IMR-90 (cell line): ENCODE measurements at regions not wholly inside any gene's neighbourhood (a gene's known extent, or its start where the extent isn't known, plus 50 kb on each side); places are given as distances from the start of the nearest gene placed in this dataset.

Source experiments
- ATAC-seq: fragments of 200-7000 bp; cut with Tn5 transposase; 2 replicates; pipeline ENCODE4 v1.9.1; 2020; ENCODE audit warnings: low read depth, mild to moderate bottlenecking, moderate library complexity
- BruUV-seq: library from RNA; stranded (reverse); fragments of 400-500 nt; replicated peaks from 2 replicates; lab custom pipeline; 2021; lab: Mats Ljungman, UMichigan
- CTCF ChIA-PET: fragments of 300-600 bp; formaldehyde crosslinking; extraction: SDS; loops from one replicate; lab custom pipeline; 2021; ENCODE audit warnings: antibody characterized with exemption; lab: Yijun Ruan, JAX
- POLR2A ChIA-PET: fragments of 300-600 bp; sonication (Branson Sonifier 250); formaldehyde crosslinking; loops from one replicate; lab custom pipeline; 2022; ENCODE audit warnings: antibody characterized with exemption; ENCODE audit not compliant: unreplicated experiment; lab: Charles Lee
- DNase-seq: peaks from one replicate; pipeline ENCODE4 v3.0.0; 2013
- H2AFZ ChIP-seq: replicated peaks from 2 replicates; pipeline ENCODE3; 2013; ENCODE audit warnings: low read length, mild to moderate bottlenecking; ENCODE audit not compliant: poor library complexity
- H2AK5ac ChIP-seq: 2 replicates; pipeline ENCODE4 v1.6.1; 2013; ENCODE audit warnings: low read depth, low read length, inconsistent platforms
- H2AK9ac ChIP-seq: replicated peaks from 2 replicates; pipeline ENCODE3; 2013; ENCODE audit warnings: mild to moderate bottlenecking, low read depth, low read length, moderate library complexity; ENCODE audit not compliant: poor library complexity
- H2BK120ac ChIP-seq: 2 replicates; pipeline ENCODE4 v1.6.1; 2013; ENCODE audit warnings: low read depth, low read length, inconsistent platforms
- H2BK15ac ChIP-seq: 3 replicates; pipeline ENCODE4 v1.6.1; 2013; ENCODE audit warnings: low read depth, low read length, inconsistent platforms
- H2BK20ac ChIP-seq: 2 replicates; pipeline ENCODE4 v1.6.1; 2013; ENCODE audit warnings: low read depth, mild to moderate bottlenecking, inconsistent platforms, low read length, moderate library complexity
- H2BK5ac ChIP-seq: 2 replicates; pipeline ENCODE4 v1.6.1; 2013; ENCODE audit warnings: mild to moderate bottlenecking, low read depth, low read length, inconsistent platforms; ENCODE audit not compliant: poor library complexity, severe bottlenecking
- H3K14ac ChIP-seq: replicated peaks from 2 replicates; pipeline ENCODE4 v1.6.1; 2013; ENCODE audit warnings: low read depth, low read length, inconsistent platforms
- H3K18ac ChIP-seq: 2 replicates; pipeline ENCODE4 v1.6.1; 2013; ENCODE audit warnings: low read depth, low read length, control low read depth
- H3K23ac ChIP-seq: 2 replicates; pipeline ENCODE4 v1.6.1; 2013; ENCODE audit warnings: low read depth, low read length, inconsistent platforms
- H3K27ac ChIP-seq: 2 replicates; pipeline ENCODE4 v1.5.1; 2013; ENCODE audit warnings: mild to moderate bottlenecking, control low read depth, low read length; ENCODE audit not compliant: insufficient read depth
- H3K27me3 ChIP-seq: 2 replicates; pipeline ENCODE4 v1.6.1; 2013; ENCODE audit warnings: low read length; ENCODE audit not compliant: control insufficient read depth, insufficient read depth
- H3K36me3 ChIP-seq: 2 replicates; pipeline ENCODE4 v1.6.1; 2013; ENCODE audit warnings: low read length, mixed read lengths; ENCODE audit not compliant: control insufficient read depth, insufficient read depth
- H3K4ac ChIP-seq: 2 replicates; pipeline ENCODE4 v1.6.1; 2013; ENCODE audit warnings: low read depth, low read length, inconsistent platforms
- H3K4me1 ChIP-seq: 2 replicates; pipeline ENCODE4 v1.6.1; 2013; ENCODE audit warnings: low read length, mixed read lengths; ENCODE audit not compliant: control insufficient read depth, insufficient read depth
- H3K4me2 ChIP-seq: 2 replicates; pipeline ENCODE4 v1.6.1; 2013; ENCODE audit warnings: low read depth, mild to moderate bottlenecking, control low read depth, low read length, moderate library complexity
- H3K4me3 ChIP-seq: 2 replicates; pipeline ENCODE4 v1.5.1; 2013; ENCODE audit warnings: low read depth, mild to moderate bottlenecking, control low read depth, low read length, moderate library complexity; ENCODE audit not compliant: insufficient read depth
- H3K56ac ChIP-seq: 2 replicates; pipeline ENCODE4 v1.6.1; 2013; ENCODE audit warnings: low read length, inconsistent platforms; ENCODE audit not compliant: insufficient read depth; ENCODE audit errors: extremely low read depth
- H3K79me1 ChIP-seq, 2 experiments: 2 replicates each; pipeline ENCODE4 v1.6.1; 2013; ENCODE audit warnings: low read length in 2 of 2, inconsistent platforms in 1 of 2, low read depth in 1 of 2
- H3K9ac ChIP-seq: 2 replicates; pipeline ENCODE4 v1.6.1; 2013; ENCODE audit warnings: low read depth, low read length, control low read depth
- H3K9me1 ChIP-seq: 2 replicates; pipeline ENCODE4 v1.6.1; 2013; ENCODE audit warnings: low read length, inconsistent platforms; ENCODE audit not compliant: insufficient read depth
- H3K9me3 ChIP-seq: 2 replicates; pipeline ENCODE4 v1.6.1; 2013; ENCODE audit warnings: low read length; ENCODE audit not compliant: control insufficient read depth, insufficient read depth
- H4K20me1 ChIP-seq: 2 replicates; pipeline ENCODE4 v1.6.1; 2013; ENCODE audit warnings: low read length, inconsistent platforms; ENCODE audit not compliant: insufficient read depth
- H4K5ac ChIP-seq: 2 replicates; pipeline ENCODE4 v1.6.1; 2013; ENCODE audit warnings: mild to moderate bottlenecking, low read depth, low read length, control low read depth
- H4K8ac ChIP-seq, 2 experiments: 2 replicates each; pipeline ENCODE4 v1.6.1; 2013; ENCODE audit warnings: low read depth in 2 of 2, low read length in 2 of 2, control low read depth in 1 of 2, inconsistent platforms in 1 of 2
- H4K91ac ChIP-seq: 2 replicates; pipeline ENCODE4 v1.6.1; 2013; ENCODE audit warnings: low read depth, low read length, inconsistent platforms; ENCODE audit not compliant: insufficient read depth
- BHLHE40 ChIP-seq: fragments of 150-350 bp; IDR thresholded peaks from 2 replicates; pipeline ENCODE4 v1.6.1; 2016; ENCODE audit warnings: mild to moderate bottlenecking, low read depth, low read length
- CHD1 ChIP-seq: IDR thresholded peaks from 2 replicates; pipeline ENCODE4 v1.6.1; 2012; ENCODE audit warnings: low read depth, low read length, improper control_type of control experiment
- FOS ChIP-seq: fragments of 150-350 bp; IDR thresholded peaks from 2 replicates; pipeline ENCODE4 v1.6.1; 2016; ENCODE audit warnings: low read depth, low read length
- MAFK ChIP-seq: IDR thresholded peaks from 2 replicates; pipeline ENCODE4 v1.6.1; 2012; ENCODE audit warnings: low read depth, low read length, improper control_type of control experiment
- MAZ ChIP-seq: IDR thresholded peaks from 2 replicates; pipeline ENCODE4 v1.6.1; 2012; ENCODE audit warnings: low read depth, mild to moderate bottlenecking, low read length, improper control_type of control experiment, moderate library complexity, borderline replicate concordance
- MXI1 ChIP-seq: IDR thresholded peaks from 2 replicates; pipeline ENCODE4 v1.6.1; 2012; ENCODE audit warnings: low read depth, mild to moderate bottlenecking, low read length, moderate library complexity, borderline replicate concordance
- NFE2L2 ChIP-seq: fragments of 150-350 bp; IDR thresholded peaks from 2 replicates; pipeline ENCODE4 v1.6.1; 2016; ENCODE audit warnings: low read depth, mild to moderate bottlenecking, low read length
- POLR2A ChIP-seq: IDR thresholded peaks from 2 replicates; pipeline ENCODE4 v1.6.1; 2012; ENCODE audit warnings: mild to moderate bottlenecking, low read depth, low read length
- RAD21 ChIP-seq: IDR thresholded peaks from 2 replicates; pipeline ENCODE4 v1.6.1; 2012; ENCODE audit warnings: low read length, improper control_type of control experiment
- RCOR1 ChIP-seq: IDR thresholded peaks from 2 replicates; pipeline ENCODE4 v1.6.1; 2012; ENCODE audit warnings: mild to moderate bottlenecking, low read length, improper control_type of control experiment; ENCODE audit not compliant: insufficient replicate concordance
- RFX5 ChIP-seq: IDR thresholded peaks from 2 replicates; pipeline ENCODE4 v1.8.0; 2012; ENCODE audit warnings: low read depth, mild to moderate bottlenecking, low read length, moderate library complexity
- SMC3 ChIP-seq: fragments of 150-350 bp; IDR thresholded peaks from 2 replicates; pipeline ENCODE4 v1.6.1; 2016; ENCODE audit warnings: low read depth, mild to moderate bottlenecking, antibody characterized with exemption, low read length, moderate library complexity
- WGBS, 2 experiments: methylation state at CpG; one replicate each; pipeline versions ENCODE4 v1.1.5 to v1.1.7; 2013; ENCODE audit warnings: missing lambda C conversion rate in 2 of 2; ENCODE audit not compliant: insufficient read length in 1 of 2; ENCODE audit errors: extremely low coverage in 2 of 2; 5-methylcytosine and 5-hydroxymethylcytosine counted together
- dilution Hi-C: fragments of 300-500 bp; cut with HindIII; formaldehyde crosslinking; loops from one replicate; pipeline ENCODE4 v1.14.3; 2018; ENCODE audit warnings: low sequenced_read_pairs; ENCODE audit not compliant: unreplicated experiment
- in situ Hi-C: fragments of 300-500 bp; cut with MboI; formaldehyde crosslinking; loops from 3 replicates; pipeline ENCODE4 v1.14.3; 2019; ENCODE audit warnings: low sequenced_read_pairs, inconsistent platforms, mixed read lengths
- intact Hi-C: fragments of 100-400 bp; cut with micrococcal nuclease; formaldehyde crosslinking; loops from 2 replicates; pipeline ENCODE4 v1.10.0; 2022
- TF ChIP-seq, protein P1 (sequence below): fragments of 150-350 bp; IDR thresholded peaks from 2 replicates; pipeline ENCODE4 v1.6.1; 2017; ENCODE audit warnings: mild to moderate bottlenecking, antibody characterized with exemption, low read length, low read depth
- TF ChIP-seq, protein P2 (sequence below): conservative IDR thresholded peaks from 2 replicates; pipeline ENCODE4 v1.5.1; 2012; ENCODE audit warnings: mild to moderate bottlenecking, low read depth, low read length, improper control_type of control experiment
- TF ChIP-seq, protein P3 (sequence below): fragments of 150-350 bp; IDR thresholded peaks from 2 replicates; pipeline ENCODE4 v1.6.1; 2016; ENCODE audit warnings: low read depth, mild to moderate bottlenecking, low read length, moderate library complexity, borderline replicate concordance

DNA sequence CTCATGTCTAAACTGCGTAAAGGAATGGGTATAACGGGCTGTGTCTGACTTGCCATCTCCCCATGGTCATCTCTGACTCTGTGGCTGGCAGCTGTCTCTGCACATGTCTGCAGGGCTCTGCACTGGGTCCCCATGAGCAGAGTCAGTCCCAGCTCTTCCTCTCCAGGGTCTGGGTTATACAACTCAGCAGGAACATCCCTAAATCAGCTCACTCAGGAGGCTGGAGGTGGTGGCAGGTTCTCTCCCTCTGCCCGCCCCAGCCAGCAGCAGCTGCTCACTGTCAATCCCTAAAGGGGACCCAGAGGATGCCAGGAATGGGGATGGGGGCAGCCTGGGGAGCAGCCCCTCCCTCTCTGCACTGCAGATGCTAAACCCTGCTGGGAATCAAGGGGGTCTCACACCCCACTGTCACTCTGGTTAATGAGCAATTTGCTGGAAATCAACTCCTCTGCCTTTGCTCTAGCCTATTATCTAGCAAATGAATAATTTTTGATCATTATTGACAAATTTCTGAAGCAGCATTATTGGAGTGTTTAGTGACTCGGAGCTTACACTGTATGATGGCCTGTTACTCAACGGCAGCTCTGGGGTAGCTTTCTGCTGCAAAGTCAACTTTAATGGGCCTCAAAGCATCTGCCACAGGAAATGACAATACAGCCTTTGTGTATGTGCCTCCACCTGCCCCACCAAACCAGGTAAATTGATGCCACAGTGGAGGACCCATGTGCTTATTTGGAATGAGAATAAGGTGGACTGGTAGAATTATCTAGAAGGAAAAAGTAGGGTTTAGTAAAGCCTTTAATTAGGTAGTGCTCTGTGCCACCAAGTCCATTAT is 55.7 kb upstream of the SHANK2 start:
- no peak overlapping the region for H2BK20ac ChIP-seq
- no peaks in the 10 kb centered on the region for H4K20me1 ChIP-seq
- H2AFZ ChIP-seq: no peak overlapping the region
- WGBS, 2 experiments: 86% methylated on average over 2 of the region's 5 CpGs; no CpG with 5 or more reads in 1 of the 2 experiments
- no peaks in the 10 kb centered on the region for H3K79me1 ChIP-seq
- H2BK5ac ChIP-seq: no peak overlapping the region
- no peak overlapping the region for H3K56ac ChIP-seq
- dilution Hi-C loops (no loop called here), in situ Hi-C loops (no loop called here), intact Hi-C loops (no loop called here)
- H3K4ac ChIP-seq: no peak overlapping the region
- no peak overlapping the region for H2BK120ac ChIP-seq
- no peak overlapping the region for H2BK15ac ChIP-seq
- H3K36me3 ChIP-seq: no peaks in the 10 kb centered on the region
- BruUV-seq: no TSS peak
- no peak overlapping the region for H3K4me2 ChIP-seq
- H3K27me3 ChIP-seq: peaks cover 3% of the 10 kb centered on the region
- no peak for DNase-seq
- no peak overlapping the region for H3K4me3 ChIP-seq
- H3K9me1 ChIP-seq: no peaks in the 10 kb centered on the region
- no peak overlapping the region for H3K14ac ChIP-seq
- no peak overlapping the region for H3K27ac ChIP-seq
- no peak overlapping the region for H4K5ac ChIP-seq
- H2AK5ac ChIP-seq: no peak overlapping the region
- no peak overlapping the region for H4K91ac ChIP-seq
- POLR2A ChIA-PET: interaction anchor here (0.5 kb wide), 1 partner anchor 19 kb away, joined by 9 read pairs; no protein-coding TSS in a partner anchor
- H3K4me1 ChIP-seq: no peaks in the 10 kb centered on the region; the same call in 1 of the 2 replicates
- no peak overlapping the region for H3K9ac ChIP-seq
- H3K23ac ChIP-seq: no peak overlapping the region
- H3K18ac ChIP-seq: no peak overlapping the region
- CTCF ChIA-PET: no interaction called here
- H2AK9ac ChIP-seq: no peak overlapping the region
- H3K9me3 ChIP-seq: peaks cover 9% of the 10 kb centered on the region
- no peak for ATAC-seq
- no peak overlapping the region for H4K8ac ChIP-seq
- TF ChIP-seq CHD1 (no peak), MAFK (no peak), FOS (no peak), BHLHE40 (no peak), RCOR1 (no peak), MXI1 (no peak), MAZ (no peak), RFX5 (no peak), NFE2L2 (no peak), SMC3 (no peak), RAD21 (no peak), POLR2A (no peak)
- TF ChIP-seq, protein P1, sequence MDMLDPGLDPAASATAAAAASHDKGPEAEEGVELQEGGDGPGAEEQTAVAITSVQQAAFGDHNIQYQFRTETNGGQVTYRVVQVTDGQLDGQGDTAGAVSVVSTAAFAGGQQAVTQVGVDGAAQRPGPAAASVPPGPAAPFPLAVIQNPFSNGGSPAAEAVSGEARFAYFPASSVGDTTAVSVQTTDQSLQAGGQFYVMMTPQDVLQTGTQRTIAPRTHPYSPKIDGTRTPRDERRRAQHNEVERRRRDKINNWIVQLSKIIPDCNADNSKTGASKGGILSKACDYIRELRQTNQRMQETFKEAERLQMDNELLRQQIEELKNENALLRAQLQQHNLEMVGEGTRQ: no peak
- TF ChIP-seq, protein P2, sequence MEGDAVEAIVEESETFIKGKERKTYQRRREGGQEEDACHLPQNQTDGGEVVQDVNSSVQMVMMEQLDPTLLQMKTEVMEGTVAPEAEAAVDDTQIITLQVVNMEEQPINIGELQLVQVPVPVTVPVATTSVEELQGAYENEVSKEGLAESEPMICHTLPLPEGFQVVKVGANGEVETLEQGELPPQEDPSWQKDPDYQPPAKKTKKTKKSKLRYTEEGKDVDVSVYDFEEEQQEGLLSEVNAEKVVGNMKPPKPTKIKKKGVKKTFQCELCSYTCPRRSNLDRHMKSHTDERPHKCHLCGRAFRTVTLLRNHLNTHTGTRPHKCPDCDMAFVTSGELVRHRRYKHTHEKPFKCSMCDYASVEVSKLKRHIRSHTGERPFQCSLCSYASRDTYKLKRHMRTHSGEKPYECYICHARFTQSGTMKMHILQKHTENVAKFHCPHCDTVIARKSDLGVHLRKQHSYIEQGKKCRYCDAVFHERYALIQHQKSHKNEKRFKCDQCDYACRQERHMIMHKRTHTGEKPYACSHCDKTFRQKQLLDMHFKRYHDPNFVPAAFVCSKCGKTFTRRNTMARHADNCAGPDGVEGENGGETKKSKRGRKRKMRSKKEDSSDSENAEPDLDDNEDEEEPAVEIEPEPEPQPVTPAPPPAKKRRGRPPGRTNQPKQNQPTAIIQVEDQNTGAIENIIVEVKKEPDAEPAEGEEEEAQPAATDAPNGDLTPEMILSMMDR: no peak
- TF ChIP-seq, protein P3, sequence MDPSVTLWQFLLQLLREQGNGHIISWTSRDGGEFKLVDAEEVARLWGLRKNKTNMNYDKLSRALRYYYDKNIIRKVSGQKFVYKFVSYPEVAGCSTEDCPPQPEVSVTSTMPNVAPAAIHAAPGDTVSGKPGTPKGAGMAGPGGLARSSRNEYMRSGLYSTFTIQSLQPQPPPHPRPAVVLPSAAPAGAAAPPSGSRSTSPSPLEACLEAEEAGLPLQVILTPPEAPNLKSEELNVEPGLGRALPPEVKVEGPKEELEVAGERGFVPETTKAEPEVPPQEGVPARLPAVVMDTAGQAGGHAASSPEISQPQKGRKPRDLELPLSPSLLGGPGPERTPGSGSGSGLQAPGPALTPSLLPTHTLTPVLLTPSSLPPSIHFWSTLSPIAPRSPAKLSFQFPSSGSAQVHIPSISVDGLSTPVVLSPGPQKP: no peak
